ENCODE measurements at regions not wholly inside any gene's neighbourhood (a gene's known extent, or its start where the extent isn't known, plus 50 kb on each side); places are given as distances from the start of the nearest gene placed in this dataset.

GRCh38 chr2:77767388-77768076 lies 245.4 kb upstream of the LRRTM4 start:
- H3K4me1 Mint-ChIP-seq = no peaks in the 10 kb centered on the region
- peaks cover 14% of the 10 kb centered on the region for H3K36me3 Mint-ChIP-seq
- DNase-seq (ENCODE audit: low spot score) (no peak), ATAC-seq (no peak)
- no peak overlapping the region for H3K4me3 Mint-ChIP-seq
- no peak overlapping the region for H3K27ac Mint-ChIP-seq
- no peak for TF ChIP-seq GRHL2 (CRISPR knock-in tag; IDR thresholded peaks at IDR 0.05; ENCODE audit: insufficient replicate concordance, severe bottlenecking)
- no peak for TF ChIP-seq ZNF317 (CRISPR knock-in tag; IDR thresholded peaks at IDR 0.05; ENCODE audit: borderline replicate concordance, low read depth)
- TF ChIP-seq FOXP1 (CRISPR knock-in tag; IDR thresholded peaks at IDR 0.05; ENCODE audit: borderline replicate concordance) = no peak
- TF ChIP-seq, protein P1, sequence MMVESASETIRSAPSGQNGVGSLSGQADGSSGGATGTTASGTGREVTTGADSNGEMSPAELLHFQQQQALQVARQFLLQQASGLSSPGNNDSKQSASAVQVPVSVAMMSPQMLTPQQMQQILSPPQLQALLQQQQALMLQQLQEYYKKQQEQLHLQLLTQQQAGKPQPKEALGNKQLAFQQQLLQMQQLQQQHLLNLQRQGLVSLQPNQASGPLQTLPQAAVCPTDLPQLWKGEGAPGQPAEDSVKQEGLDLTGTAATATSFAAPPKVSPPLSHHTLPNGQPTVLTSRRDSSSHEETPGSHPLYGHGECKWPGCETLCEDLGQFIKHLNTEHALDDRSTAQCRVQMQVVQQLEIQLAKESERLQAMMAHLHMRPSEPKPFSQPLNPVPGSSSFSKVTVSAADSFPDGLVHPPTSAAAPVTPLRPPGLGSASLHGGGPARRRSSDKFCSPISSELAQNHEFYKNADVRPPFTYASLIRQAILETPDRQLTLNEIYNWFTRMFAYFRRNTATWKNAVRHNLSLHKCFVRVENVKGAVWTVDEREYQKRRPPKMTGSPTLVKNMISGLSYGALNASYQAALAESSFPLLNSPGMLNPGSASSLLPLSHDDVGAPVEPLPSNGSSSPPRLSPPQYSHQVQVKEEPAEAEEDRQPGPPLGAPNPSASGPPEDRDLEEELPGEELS (CRISPR knock-in tag; IDR thresholded peaks at IDR 0.05) = no peak
- no peak for TF ChIP-seq IRF2 (CRISPR knock-in tag; IDR thresholded peaks at IDR 0.05; ENCODE audit: borderline replicate concordance, low read depth)
- TF ChIP-seq ZNF232 (CRISPR knock-in tag; IDR thresholded peaks at IDR 0.05) = no peak
- no peak for TF ChIP-seq ZNF219 (CRISPR knock-in tag; IDR thresholded peaks at IDR 0.05; ENCODE audit: borderline replicate concordance)
- no peak for TF ChIP-seq TP53 (CRISPR knock-in tag; IDR thresholded peaks at IDR 0.05)
- TF ChIP-seq, protein P2, sequence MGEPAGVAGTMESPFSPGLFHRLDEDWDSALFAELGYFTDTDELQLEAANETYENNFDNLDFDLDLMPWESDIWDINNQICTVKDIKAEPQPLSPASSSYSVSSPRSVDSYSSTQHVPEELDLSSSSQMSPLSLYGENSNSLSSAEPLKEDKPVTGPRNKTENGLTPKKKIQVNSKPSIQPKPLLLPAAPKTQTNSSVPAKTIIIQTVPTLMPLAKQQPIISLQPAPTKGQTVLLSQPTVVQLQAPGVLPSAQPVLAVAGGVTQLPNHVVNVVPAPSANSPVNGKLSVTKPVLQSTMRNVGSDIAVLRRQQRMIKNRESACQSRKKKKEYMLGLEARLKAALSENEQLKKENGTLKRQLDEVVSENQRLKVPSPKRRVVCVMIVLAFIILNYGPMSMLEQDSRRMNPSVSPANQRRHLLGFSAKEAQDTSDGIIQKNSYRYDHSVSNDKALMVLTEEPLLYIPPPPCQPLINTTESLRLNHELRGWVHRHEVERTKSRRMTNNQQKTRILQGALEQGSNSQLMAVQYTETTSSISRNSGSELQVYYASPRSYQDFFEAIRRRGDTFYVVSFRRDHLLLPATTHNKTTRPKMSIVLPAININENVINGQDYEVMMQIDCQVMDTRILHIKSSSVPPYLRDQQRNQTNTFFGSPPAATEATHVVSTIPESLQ (CRISPR knock-in tag; IDR thresholded peaks at IDR 0.05) = no peak
- peaks cover 23% of the 10 kb centered on the region for H3K9me3 Mint-ChIP-seq
- POLR2A ChIA-PET = no interaction called here
- no peaks in the 10 kb centered on the region for H3K27me3 Mint-ChIP-seq (ENCODE audit: low read depth)
- CTCF ChIA-PET = no interaction called here

- ChIA-PET CTCF (no interaction called here), POLR2A (no interaction called here)
- Mint-ChIP-seq H3K27me3 (ENCODE audit: low read depth) (no peaks in the 10 kb centered on the region), H3K4me3 (no peak overlapping the region), H3K27ac (no peak overlapping the region), H3K36me3 (peaks cover 21% of the 10 kb centered on the region), H3K4me1 (no peaks in the 10 kb centered on the region), H3K9me3 (peaks cover 33% of the 10 kb centered on the region)
- ATAC-seq (no peak), DNase-seq (ENCODE audit: low spot score) (no peak)
- TF ChIP-seq, protein P3, sequence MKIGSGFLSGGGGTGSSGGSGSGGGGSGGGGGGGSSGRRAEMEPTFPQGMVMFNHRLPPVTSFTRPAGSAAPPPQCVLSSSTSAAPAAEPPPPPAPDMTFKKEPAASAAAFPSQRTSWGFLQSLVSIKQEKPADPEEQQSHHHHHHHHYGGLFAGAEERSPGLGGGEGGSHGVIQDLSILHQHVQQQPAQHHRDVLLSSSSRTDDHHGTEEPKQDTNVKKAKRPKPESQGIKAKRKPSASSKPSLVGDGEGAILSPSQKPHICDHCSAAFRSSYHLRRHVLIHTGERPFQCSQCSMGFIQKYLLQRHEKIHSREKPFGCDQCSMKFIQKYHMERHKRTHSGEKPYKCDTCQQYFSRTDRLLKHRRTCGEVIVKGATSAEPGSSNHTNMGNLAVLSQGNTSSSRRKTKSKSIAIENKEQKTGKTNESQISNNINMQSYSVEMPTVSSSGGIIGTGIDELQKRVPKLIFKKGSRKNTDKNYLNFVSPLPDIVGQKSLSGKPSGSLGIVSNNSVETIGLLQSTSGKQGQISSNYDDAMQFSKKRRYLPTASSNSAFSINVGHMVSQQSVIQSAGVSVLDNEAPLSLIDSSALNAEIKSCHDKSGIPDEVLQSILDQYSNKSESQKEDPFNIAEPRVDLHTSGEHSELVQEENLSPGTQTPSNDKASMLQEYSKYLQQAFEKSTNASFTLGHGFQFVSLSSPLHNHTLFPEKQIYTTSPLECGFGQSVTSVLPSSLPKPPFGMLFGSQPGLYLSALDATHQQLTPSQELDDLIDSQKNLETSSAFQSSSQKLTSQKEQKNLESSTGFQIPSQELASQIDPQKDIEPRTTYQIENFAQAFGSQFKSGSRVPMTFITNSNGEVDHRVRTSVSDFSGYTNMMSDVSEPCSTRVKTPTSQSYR (CRISPR knock-in tag; IDR thresholded peaks at IDR 0.05) = no peak
- TF ChIP-seq, protein P4, sequence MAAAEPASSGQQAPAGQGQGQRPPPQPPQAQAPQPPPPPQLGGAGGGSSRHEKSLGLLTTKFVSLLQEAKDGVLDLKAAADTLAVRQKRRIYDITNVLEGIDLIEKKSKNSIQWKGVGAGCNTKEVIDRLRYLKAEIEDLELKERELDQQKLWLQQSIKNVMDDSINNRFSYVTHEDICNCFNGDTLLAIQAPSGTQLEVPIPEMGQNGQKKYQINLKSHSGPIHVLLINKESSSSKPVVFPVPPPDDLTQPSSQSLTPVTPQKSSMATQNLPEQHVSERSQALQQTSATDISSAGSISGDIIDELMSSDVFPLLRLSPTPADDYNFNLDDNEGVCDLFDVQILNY (CRISPR knock-in tag; IDR thresholded peaks at IDR 0.05) = no peak
- no peak for TF ChIP-seq ZBTB21 (CRISPR knock-in tag; IDR thresholded peaks at IDR 0.05; ENCODE audit: borderline replicate concordance)
- TF ChIP-seq MXD4 (CRISPR knock-in tag; IDR thresholded peaks at IDR 0.05; ENCODE audit: borderline replicate concordance) = no peak
- TF ChIP-seq ZNF396 (CRISPR knock-in tag; IDR thresholded peaks at IDR 0.05; ENCODE audit: borderline replicate concordance) = no peak
- TF ChIP-seq, protein P5, sequence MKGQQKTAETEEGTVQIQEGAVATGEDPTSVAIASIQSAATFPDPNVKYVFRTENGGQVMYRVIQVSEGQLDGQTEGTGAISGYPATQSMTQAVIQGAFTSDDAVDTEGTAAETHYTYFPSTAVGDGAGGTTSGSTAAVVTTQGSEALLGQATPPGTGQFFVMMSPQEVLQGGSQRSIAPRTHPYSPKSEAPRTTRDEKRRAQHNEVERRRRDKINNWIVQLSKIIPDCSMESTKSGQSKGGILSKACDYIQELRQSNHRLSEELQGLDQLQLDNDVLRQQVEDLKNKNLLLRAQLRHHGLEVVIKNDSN (CRISPR knock-in tag; IDR thresholded peaks at IDR 0.05) = no peak
- no peak for TF ChIP-seq NFATC4 (CRISPR knock-in tag; IDR thresholded peaks at IDR 0.05)
- no peak for TF ChIP-seq ESRRA (CRISPR knock-in tag; IDR thresholded peaks at IDR 0.05; ENCODE audit: borderline replicate concordance)
- no peak for TF ChIP-seq IRF1 (CRISPR knock-in tag; IDR thresholded peaks at IDR 0.05)
- TF ChIP-seq, protein P6, sequence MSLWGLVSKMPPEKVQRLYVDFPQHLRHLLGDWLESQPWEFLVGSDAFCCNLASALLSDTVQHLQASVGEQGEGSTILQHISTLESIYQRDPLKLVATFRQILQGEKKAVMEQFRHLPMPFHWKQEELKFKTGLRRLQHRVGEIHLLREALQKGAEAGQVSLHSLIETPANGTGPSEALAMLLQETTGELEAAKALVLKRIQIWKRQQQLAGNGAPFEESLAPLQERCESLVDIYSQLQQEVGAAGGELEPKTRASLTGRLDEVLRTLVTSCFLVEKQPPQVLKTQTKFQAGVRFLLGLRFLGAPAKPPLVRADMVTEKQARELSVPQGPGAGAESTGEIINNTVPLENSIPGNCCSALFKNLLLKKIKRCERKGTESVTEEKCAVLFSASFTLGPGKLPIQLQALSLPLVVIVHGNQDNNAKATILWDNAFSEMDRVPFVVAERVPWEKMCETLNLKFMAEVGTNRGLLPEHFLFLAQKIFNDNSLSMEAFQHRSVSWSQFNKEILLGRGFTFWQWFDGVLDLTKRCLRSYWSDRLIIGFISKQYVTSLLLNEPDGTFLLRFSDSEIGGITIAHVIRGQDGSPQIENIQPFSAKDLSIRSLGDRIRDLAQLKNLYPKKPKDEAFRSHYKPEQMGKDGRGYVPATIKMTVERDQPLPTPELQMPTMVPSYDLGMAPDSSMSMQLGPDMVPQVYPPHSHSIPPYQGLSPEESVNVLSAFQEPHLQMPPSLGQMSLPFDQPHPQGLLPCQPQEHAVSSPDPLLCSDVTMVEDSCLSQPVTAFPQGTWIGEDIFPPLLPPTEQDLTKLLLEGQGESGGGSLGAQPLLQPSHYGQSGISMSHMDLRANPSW (CRISPR knock-in tag; conservative IDR thresholded peaks at IDR 0.05; ENCODE audit: low read depth) = no peak
- TF ChIP-seq HMGXB4 (CRISPR knock-in tag; IDR thresholded peaks at IDR 0.05) = no peak
- no peak for TF ChIP-seq FOXK1 (CRISPR knock-in tag; IDR thresholded peaks at IDR 0.05)
Observed at GRCh38 chr2:77768508-77768907, 246.3 kb upstream of the LRRTM4 start.
